ENCODE measurements at regions not wholly inside any gene's neighbourhood (a gene's known extent, or its start where the extent isn't known, plus 50 kb on each side); places are given as distances from the start of the nearest gene placed in this dataset.

GRCh38 chr4:107452717-107453630 is 267.1 kb downstream of the PAPSS1 start:
- H3K27me3 ChIP-seq (ENCODE audit: insufficient read depth, poor library complexity, severe bottlenecking), result no peaks in the 10 kb centered on the region
- no peak overlapping the region for H3K27ac ChIP-seq (replicated peaks)
- TF ChIP-seq SPI1 (IDR thresholded peaks at IDR 0.05; ENCODE audit: borderline replicate concordance, low read depth) (no peak), REST (IDR thresholded peaks at IDR 0.05; ENCODE audit: insufficient replicate concordance, low read depth) (no peak), CTCF (IDR thresholded peaks at IDR 0.05; ENCODE audit: insufficient read depth, low read length) (no peak), POLR2AphosphoS5 (IDR thresholded peaks at IDR 0.05; ENCODE audit: low read depth) (no peak), GABPA (IDR thresholded peaks at IDR 0.05; ENCODE audit: low read depth) (no peak)
- DNase-seq (ENCODE audit: low read depth in 1 of 2, low spot score in 1 of 2), result no peak
- H3K4me3 ChIP-seq (replicated peaks; ENCODE audit: insufficient read depth, low read length), result no peak overlapping the region

GRCh38 chr4:107449611-107450369 is 270.2 kb downstream of the PAPSS1 start:
- no peak for TF ChIP-seq GABPA (IDR thresholded peaks at IDR 0.05; ENCODE audit: low read depth)
- no peak for TF ChIP-seq REST (IDR thresholded peaks at IDR 0.05; ENCODE audit: insufficient replicate concordance, low read depth)
- TF ChIP-seq SPI1 (IDR thresholded peaks at IDR 0.05; ENCODE audit: borderline replicate concordance, low read depth), result no peak
- no peak for TF ChIP-seq CTCF (IDR thresholded peaks at IDR 0.05; ENCODE audit: insufficient read depth, low read length)
- TF ChIP-seq POLR2AphosphoS5 (IDR thresholded peaks at IDR 0.05; ENCODE audit: low read depth), result no peak
- Histone ChIP-seq H3K27me3 (ENCODE audit: insufficient read depth, poor library complexity, severe bottlenecking) (no peaks in the 10 kb centered on the region), H3K4me3 (replicated peaks; ENCODE audit: insufficient read depth, low read length) (no peak overlapping the region), H3K27ac (replicated peaks) (no peak overlapping the region)
- DNase-seq (ENCODE audit: low read depth in 1 of 2, low spot score in 1 of 2), result no peak

GRCh38 chr4:107442538-107443111 is 277.4 kb downstream of the PAPSS1 start:
- no peak for TF ChIP-seq CTCF (IDR thresholded peaks at IDR 0.05; ENCODE audit: insufficient read depth, low read length)
- TF ChIP-seq SPI1 (IDR thresholded peaks at IDR 0.05; ENCODE audit: borderline replicate concordance, low read depth), result peak; percentile 57; the same call in 1 of the 2 replicates
- TF ChIP-seq REST (IDR thresholded peaks at IDR 0.05; ENCODE audit: insufficient replicate concordance, low read depth), result no peak
- TF ChIP-seq GABPA (IDR thresholded peaks at IDR 0.05; ENCODE audit: low read depth), result no peak
- Histone ChIP-seq H3K27ac (replicated peaks) (no peak overlapping the region), H3K27me3 (ENCODE audit: insufficient read depth, poor library complexity, severe bottlenecking) (no peaks in the 10 kb centered on the region), H3K4me3 (replicated peaks; ENCODE audit: insufficient read depth, low read length) (no peak overlapping the region)
- DNase-seq (ENCODE audit: low read depth in 1 of 2, low spot score in 1 of 2), result no peak
